ENCODE measurements at regions not wholly inside any gene's neighbourhood (a gene's known extent, or its start where the extent isn't known, plus 50 kb on each side); places are given as distances from the start of the nearest gene placed in this dataset.

DNA sequence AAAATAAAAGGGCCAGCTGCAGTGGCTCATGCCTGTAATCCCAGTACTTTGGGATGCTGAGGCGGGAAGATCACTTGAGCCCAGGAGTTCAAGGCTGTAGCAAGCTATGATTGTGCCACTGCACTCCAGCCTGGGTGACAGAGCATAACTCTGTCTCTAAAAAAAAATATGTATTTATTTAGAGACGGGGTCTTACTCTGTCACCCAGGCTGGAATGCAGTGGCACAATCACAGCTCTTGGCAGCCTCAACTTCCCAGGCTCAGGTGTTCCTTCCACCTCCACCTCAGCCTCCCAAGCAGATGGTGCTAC lies 179.3 kb upstream of the ATF7IP start (continued):
- TF ChIP-seq ZNF746 (CRISPR knock-in tag; IDR thresholded peaks at IDR 0.05) (no peak), SP5 (CRISPR knock-in tag; IDR thresholded peaks at IDR 0.05; ENCODE audit: borderline replicate concordance, low read depth) (no peak), MED1 (CRISPR knock-in tag; IDR thresholded peaks at IDR 0.05) (no peak)

DNA sequence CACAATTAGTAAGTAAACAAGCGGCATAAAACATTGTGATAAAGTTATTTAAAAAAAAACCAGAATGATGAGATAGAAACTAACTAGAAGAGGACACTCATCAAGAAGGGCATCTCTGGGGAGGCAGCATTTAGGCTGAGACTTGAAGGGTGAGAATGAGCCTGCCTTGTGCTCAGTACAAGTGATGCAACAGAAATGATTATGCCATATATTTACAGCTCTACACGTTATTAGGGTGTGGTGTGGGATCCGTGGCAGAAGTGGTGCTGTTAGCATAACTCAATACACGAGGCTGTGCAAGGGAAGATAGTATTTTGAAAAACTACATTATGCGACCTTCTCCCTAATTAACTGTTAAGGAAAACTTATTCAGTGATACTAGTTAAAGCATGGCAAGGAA lies 178.5 kb upstream of the ATF7IP start:
- FAIRE-seq (no peak), ATAC-seq (no peak), DNase-seq (ENCODE audit: low spot score) (no peak)
- WGBS (ENCODE audit: low lambda C conversion rate) = 0% methylated on average over 5 of the region's 5 CpGs
- Histone ChIP-seq H3K27ac (ENCODE audit: extremely low read length, insufficient read depth, low read length) (no peak overlapping the region), H3K4me1 (ENCODE audit: insufficient read depth, low read length) (no peaks in the 10 kb centered on the region), H3K79me2 (ENCODE audit: insufficient read depth, low read length) (no peaks in the 10 kb centered on the region), H2AFZ (ENCODE audit: low read length) (no peak overlapping the region), H4K20me1 (ENCODE audit: insufficient read depth, low read length) (no peaks in the 10 kb centered on the region), H3K4me2 (ENCODE audit: low read depth, low read length) (no peak overlapping the region), H3K9ac (ENCODE audit: insufficient read depth, low read depth, low read length) (no peak overlapping the region), H3K9me3 (ENCODE audit: low read length) (no peaks in the 10 kb centered on the region), H3K27me3 (ENCODE audit: control insufficient read depth in 1 of 2, insufficient read depth in 2 of 2, low read length in 2 of 2) (no peaks in the 10 kb centered on the region), H3K36me3 (replicated peaks in 1 of 2; ENCODE audit: control insufficient read depth in 1 of 2, insufficient read depth in 2 of 2, low read length in 2 of 2) (no peaks in the 10 kb centered on the region), H3K4me3 (replicated peaks in 1 of 3; ENCODE audit: insufficient read depth in 1 of 3, low read depth in 2 of 3, low read length in 3 of 3) (no peak overlapping the region)
- CTCF ChIA-PET (ENCODE audit: low intra/inter-chr PET ratio, low total read pairs) = interaction anchor here (1.6 kb wide), 1 partner anchor 179 kb away, joined by 7 read pairs; the partner anchor contains the start of gene ATF7IP
- BruUV-seq (replicated peaks) = no TSS peak
- in situ Hi-C loops (cut with HindIII; ENCODE audit: extremely low pct_ligation_motif_present, low pct_unique_long_range_greater_than_20kb) (no loop called here), intact Hi-C loops (cut with micrococcal nuclease; ENCODE audit: unreplicated experiment) (loop anchor here (5.0 kb wide), 1 partner anchor 265 kb away; no protein-coding TSS in a partner anchor)
- POLR2A ChIA-PET = no interaction called here
- TF ChIP-seq FOXA1 (IDR thresholded peaks at IDR 0.05) (no peak), FOXA1 (CRISPR knock-in tag; IDR thresholded peaks at IDR 0.05) (no peak), ZNF121 (CRISPR knock-in tag; IDR thresholded peaks at IDR 0.05) (no peak), THAP11 (CRISPR knock-in tag; IDR thresholded peaks at IDR 0.05) (no peak), ZNF576 (CRISPR knock-in tag; IDR thresholded peaks at IDR 0.05) (no peak), AGO1 (IDR thresholded peaks at IDR 0.05; ENCODE audit: low read depth, low read length, poor library complexity, severe bottlenecking) (no peak), FOXO1 (CRISPR knock-in tag; IDR thresholded peaks at IDR 0.05) (no peak), RCOR2 (CRISPR knock-in tag; IDR thresholded peaks at IDR 0.05) (no peak), MTA1 (CRISPR knock-in tag; IDR thresholded peaks at IDR 0.05; ENCODE audit: borderline replicate concordance) (no peak), ZNF44 (CRISPR knock-in tag; IDR thresholded peaks at IDR 0.05) (no peak), SRSF1 (optimal IDR thresholded peaks at IDR 0.05; ENCODE audit: low read depth, low read length) (no peak), ZFP36L1 (CRISPR knock-in tag; IDR thresholded peaks at IDR 0.05) (no peak), ZKSCAN5 (CRISPR knock-in tag; IDR thresholded peaks at IDR 0.05) (no peak), MTF1 (CRISPR knock-in tag; IDR thresholded peaks at IDR 0.05) (no peak), ZFP41 (CRISPR knock-in tag; IDR thresholded peaks at IDR 0.05; ENCODE audit: borderline replicate concordance) (no peak)

Data from HepG2 (cell line).